Neuron (in vitro differentiated cells): ENCODE measurements at regions not wholly inside any gene's neighbourhood (a gene's known extent, or its start where the extent isn't known, plus 50 kb on each side); places are given as distances from the start of the nearest gene placed in this dataset.

Experiments
- H2AFZ ChIP-seq: one replicate; pipeline ENCODE4 v1.6.1; 2013; ENCODE audit warnings: low read depth, mild to moderate bottlenecking, inconsistent platforms, low read length, moderate library complexity
- H3K27me3 ChIP-seq: one replicate; pipeline ENCODE4 v1.6.1; 2013; ENCODE audit warnings: low read length; ENCODE audit not compliant: insufficient read depth
- H3K36me3 ChIP-seq: one replicate; pipeline ENCODE4 v1.6.1; 2013; ENCODE audit warnings: low read length; ENCODE audit not compliant: insufficient read depth
- H3K4me1 ChIP-seq: one replicate; pipeline ENCODE4 v1.6.1; 2013; ENCODE audit warnings: low read length; ENCODE audit not compliant: insufficient read depth
- H3K4me3 ChIP-seq: 2 replicates; pipeline ENCODE4 v1.5.1; 2013; ENCODE audit warnings: mild to moderate bottlenecking, low read length, moderate library complexity
- H3K9me3 ChIP-seq: one replicate; pipeline ENCODE4 v1.6.1; 2013; ENCODE audit warnings: low read length

DNA sequence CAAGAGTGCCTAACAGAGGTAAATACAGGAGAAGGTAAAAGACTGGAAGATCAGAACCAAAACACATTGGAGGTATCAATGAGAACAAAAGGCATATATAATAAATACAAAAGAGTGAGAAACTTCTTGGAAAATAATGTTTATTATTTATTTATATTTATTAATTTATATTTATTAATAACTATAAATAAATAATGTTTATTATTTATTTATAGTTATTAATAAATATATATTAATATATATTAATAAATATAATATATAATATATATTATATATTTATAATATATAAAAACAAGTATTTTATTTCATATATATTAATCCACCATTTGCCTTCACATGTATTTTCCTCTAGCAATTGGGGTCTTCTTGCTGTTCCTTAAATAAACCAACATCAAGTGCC is 391.9 kb downstream of the GPATCH2 start:
- Histone ChIP-seq H3K9me3 (no peaks in the 10 kb centered on the region), H3K4me3 (no peak overlapping the region), H3K4me1 (peaks cover 2% of the 10 kb centered on the region)

DNA sequence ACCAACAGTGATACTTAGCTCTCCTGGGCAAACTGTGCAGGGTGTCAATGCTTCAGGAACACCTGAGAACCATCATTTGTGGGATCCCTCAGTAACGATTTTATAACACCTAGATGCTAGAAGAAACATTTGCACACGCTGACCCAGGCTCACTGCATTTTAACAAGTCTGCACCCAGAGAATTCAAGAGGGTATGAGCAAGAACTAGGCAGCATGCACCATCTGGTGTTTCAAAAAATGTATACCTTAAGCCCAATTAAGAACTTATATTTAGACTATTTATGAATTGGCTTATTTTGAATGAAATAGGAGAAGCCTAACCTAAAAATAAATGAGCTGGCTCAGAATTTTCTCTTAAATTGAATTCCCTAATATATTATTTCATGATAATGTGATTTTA is 400.5 kb downstream of the GPATCH2 start:
- H2AFZ ChIP-seq: no peak overlapping the region
- H3K4me3 ChIP-seq: no peak overlapping the region
- no peaks in the 10 kb centered on the region for H3K9me3 ChIP-seq
- H3K36me3 ChIP-seq: no peaks in the 10 kb centered on the region
- no peaks in the 10 kb centered on the region for H3K4me1 ChIP-seq
- H3K27me3 ChIP-seq: no peaks in the 10 kb centered on the region

More for the DNA sequence above, 391.9 kb downstream of the GPATCH2 start:
- no peaks in the 10 kb centered on the region for H3K27me3 ChIP-seq
- no peaks in the 10 kb centered on the region for H3K36me3 ChIP-seq
- H2AFZ ChIP-seq: no peak overlapping the region

DNA sequence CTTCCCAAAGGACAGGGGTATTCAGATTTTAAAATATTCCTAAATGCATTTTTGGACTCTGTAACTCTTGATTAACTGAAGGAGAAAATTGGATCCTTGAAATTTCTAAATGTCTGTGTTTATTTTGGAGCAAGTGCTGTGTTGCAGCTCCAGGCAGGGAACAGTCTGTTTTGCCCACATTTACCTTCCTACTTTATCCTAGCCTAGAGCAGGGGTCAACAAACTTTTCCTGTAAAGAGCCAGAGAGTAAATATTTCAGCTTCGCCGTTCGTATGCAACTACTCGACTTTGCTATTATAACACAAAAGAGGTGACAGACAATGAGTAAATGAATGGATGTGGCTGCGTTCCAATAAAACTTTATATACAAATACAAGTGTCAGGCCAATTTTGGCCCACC is 402.2 kb downstream of the GPATCH2 start:
- Histone ChIP-seq H3K27me3 (no peaks in the 10 kb centered on the region), H3K4me3 (no peak overlapping the region), H3K9me3 (no peaks in the 10 kb centered on the region), H3K4me1 (no peaks in the 10 kb centered on the region), H2AFZ (no peak overlapping the region), H3K36me3 (no peaks in the 10 kb centered on the region)

DNA sequence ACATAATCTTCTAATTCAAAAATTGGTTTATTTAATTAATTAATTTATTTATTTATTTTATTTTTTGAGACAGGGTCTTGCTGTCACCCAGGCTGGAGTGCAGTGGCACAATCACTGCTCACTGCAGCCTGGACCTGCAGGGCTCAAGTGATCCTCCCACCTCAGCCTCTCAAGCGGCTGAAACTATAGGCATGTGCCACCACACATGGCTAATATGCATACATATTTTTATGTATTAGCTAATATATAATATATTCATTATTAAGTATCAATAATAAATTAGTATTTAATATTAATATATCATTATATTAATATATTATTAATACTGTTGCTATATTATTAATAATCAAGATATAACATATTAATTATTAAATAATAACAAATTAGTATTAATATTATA is 406.7 kb downstream of the GPATCH2 start:
- Histone ChIP-seq H2AFZ (no peak overlapping the region), H3K4me3 (no peak overlapping the region), H3K36me3 (no peaks in the 10 kb centered on the region), H3K9me3 (no peaks in the 10 kb centered on the region), H3K27me3 (no peaks in the 10 kb centered on the region), H3K4me1 (no peaks in the 10 kb centered on the region)

DNA sequence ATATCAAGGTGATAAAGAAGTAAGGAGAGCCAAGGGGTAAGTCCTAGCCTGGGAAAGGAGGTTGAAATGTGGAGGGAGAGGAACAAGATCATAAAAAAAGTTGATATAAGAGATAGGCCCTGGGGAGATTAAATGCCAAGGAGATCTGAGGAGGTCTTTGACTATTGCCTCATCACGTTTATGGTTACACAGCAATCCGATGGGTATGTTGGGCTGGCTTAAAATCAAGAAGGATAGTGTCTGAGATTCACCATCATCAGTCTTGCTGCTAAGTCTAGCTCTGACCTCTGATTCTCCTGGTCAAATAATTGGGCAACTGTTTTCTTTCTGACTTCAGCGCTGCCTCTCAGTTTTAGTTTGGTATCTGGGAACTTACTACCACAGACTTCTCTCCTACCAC is 416.3 kb downstream of the GPATCH2 start:
- no peak overlapping the region for H3K4me3 ChIP-seq
- no peaks in the 10 kb centered on the region for H3K4me1 ChIP-seq
- no peaks in the 10 kb centered on the region for H3K27me3 ChIP-seq
- H3K9me3 ChIP-seq: no peaks in the 10 kb centered on the region
- no peak overlapping the region for H2AFZ ChIP-seq
- no peaks in the 10 kb centered on the region for H3K36me3 ChIP-seq

DNA sequence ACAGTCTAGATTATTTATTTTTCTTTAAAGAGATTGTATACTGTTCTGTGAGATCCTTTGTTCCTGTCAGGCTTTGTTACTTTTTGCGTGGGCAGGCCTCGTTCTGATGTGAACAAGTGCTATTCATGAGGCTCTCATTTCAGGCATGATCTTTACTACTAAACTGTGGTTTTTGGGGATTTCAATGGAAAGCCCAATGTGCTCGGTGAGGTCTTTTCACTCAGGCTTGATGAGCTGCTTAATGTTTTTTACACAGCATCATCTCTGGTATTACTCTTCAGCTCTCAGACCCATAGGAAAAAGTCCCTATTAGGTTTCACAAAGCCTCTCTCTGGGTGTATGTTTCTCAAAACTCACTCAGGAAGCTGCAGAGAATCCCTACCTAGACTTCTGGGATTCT is 419.4 kb downstream of the GPATCH2 start:
- no peak overlapping the region for H3K4me3 ChIP-seq
- no peaks in the 10 kb centered on the region for H3K36me3 ChIP-seq
- no peaks in the 10 kb centered on the region for H3K27me3 ChIP-seq
- no peaks in the 10 kb centered on the region for H3K9me3 ChIP-seq
- no peak overlapping the region for H2AFZ ChIP-seq
- no peaks in the 10 kb centered on the region for H3K4me1 ChIP-seq

DNA sequence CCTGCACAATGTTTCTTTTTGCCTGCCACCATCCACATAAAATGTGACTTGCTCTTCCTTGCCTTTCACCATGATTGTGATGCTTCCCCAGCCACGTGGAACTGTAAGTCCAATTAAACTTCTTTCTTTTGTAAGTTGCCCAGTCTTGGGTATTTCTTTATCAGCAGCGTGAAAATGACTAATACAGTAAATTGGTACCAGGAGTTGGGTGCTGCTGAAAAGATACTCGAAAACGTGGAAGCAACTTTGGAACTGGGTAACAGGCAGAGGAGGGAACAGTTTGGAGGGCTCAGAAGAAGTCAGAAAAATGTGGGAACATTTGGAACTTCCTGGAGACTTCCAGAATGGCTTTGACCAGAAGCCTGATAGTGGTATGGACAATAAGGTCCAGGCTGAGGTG is 425.3 kb downstream of the GPATCH2 start:
- Histone ChIP-seq H3K4me1 (no peaks in the 10 kb centered on the region), H3K36me3 (no peaks in the 10 kb centered on the region), H3K4me3 (no peak overlapping the region), H2AFZ (no peak overlapping the region), H3K27me3 (no peaks in the 10 kb centered on the region), H3K9me3 (no peaks in the 10 kb centered on the region)

DNA sequence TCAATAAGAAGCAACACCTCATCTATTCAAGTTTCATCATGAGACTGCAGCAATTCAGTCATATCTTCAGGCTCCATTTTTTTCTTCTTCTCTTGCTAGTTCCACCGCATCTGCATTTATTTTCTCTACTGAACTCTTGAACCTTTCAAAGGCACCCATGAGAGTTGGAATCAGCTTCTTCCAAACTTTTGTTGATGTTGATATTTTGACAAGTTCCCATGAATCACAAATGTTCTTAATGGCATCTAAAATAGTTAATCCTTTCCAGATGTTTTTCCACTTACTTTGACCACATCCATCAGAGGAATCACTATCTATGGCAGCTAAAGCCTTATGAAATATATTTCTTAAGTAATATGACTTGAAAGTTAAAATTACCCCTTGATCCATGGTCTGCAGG is 434.3 kb downstream of the GPATCH2 start:
- Histone ChIP-seq H3K27me3 (no peaks in the 10 kb centered on the region), H3K9me3 (no peaks in the 10 kb centered on the region), H2AFZ (no peak overlapping the region), H3K4me3 (no peak overlapping the region), H3K36me3 (no peaks in the 10 kb centered on the region), H3K4me1 (no peaks in the 10 kb centered on the region)

DNA sequence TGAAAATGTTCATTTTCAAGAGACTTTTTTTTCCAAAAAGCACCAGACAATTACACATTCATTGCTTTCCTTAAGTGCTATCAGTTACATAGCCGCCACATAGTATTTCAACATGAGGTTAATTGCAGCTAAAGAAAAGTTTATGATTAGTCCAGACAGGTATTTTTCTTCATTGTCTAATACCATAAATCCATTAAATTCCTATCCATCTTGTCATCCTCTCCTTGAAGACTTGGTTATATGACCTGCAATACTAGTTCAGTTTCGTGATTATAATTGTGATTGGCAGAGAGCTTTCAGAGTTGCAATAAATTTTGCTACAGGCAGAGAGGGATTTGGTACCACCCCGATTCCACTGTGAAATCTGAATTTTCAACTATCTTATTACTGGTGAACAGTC is 437.7 kb downstream of the GPATCH2 start:
- no peak overlapping the region for H3K4me3 ChIP-seq
- H2AFZ ChIP-seq: no peak overlapping the region
- no peaks in the 10 kb centered on the region for H3K9me3 ChIP-seq
- H3K36me3 ChIP-seq: no peaks in the 10 kb centered on the region
- H3K27me3 ChIP-seq: no peaks in the 10 kb centered on the region
- no peaks in the 10 kb centered on the region for H3K4me1 ChIP-seq

DNA sequence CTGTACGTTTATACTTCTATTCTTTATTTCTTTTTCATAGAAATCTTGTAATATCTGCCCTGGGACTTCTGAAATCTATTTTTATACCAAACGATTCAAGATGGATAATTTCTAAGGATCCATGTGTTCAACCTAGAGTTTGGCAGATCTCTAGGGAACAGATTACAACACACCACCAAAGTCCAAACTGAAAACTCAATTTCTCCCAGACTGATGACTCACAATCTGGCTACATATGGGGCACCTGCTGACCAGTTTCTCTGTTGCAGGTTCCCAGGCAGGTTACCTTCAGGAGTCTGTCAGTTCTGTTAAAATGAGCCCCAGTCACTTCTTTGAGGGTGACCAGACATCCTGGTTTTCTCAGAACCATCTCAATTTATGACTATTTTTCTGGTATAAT is 439.4 kb downstream of the GPATCH2 start:
- no peak overlapping the region for H3K4me3 ChIP-seq
- no peaks in the 10 kb centered on the region for H3K27me3 ChIP-seq
- H3K36me3 ChIP-seq: no peaks in the 10 kb centered on the region
- H2AFZ ChIP-seq: no peak overlapping the region
- no peaks in the 10 kb centered on the region for H3K9me3 ChIP-seq
- H3K4me1 ChIP-seq: no peaks in the 10 kb centered on the region

DNA sequence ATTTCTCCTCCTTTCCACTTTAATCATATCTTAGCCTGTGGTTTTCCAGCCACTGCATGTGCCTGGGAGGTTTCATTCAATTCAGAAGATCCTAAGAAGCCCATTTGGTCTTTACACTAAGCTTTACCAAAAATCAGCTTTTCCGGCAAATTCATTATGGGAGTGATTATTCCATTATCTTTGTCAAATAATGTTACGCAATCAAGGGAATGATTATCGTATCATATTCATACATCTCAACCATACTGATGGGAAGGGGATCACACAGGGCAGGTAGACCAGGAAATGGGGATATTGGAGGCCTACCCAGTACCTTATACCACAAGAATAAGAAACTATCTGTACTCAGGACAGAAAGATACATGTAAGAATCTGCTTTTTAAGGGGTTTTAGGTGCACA is 440.5 kb downstream of the GPATCH2 start:
- no peaks in the 10 kb centered on the region for H3K27me3 ChIP-seq
- no peak overlapping the region for H2AFZ ChIP-seq
- H3K36me3 ChIP-seq: no peaks in the 10 kb centered on the region
- H3K4me3 ChIP-seq: no peak overlapping the region
- H3K4me1 ChIP-seq: no peaks in the 10 kb centered on the region
- no peaks in the 10 kb centered on the region for H3K9me3 ChIP-seq

DNA sequence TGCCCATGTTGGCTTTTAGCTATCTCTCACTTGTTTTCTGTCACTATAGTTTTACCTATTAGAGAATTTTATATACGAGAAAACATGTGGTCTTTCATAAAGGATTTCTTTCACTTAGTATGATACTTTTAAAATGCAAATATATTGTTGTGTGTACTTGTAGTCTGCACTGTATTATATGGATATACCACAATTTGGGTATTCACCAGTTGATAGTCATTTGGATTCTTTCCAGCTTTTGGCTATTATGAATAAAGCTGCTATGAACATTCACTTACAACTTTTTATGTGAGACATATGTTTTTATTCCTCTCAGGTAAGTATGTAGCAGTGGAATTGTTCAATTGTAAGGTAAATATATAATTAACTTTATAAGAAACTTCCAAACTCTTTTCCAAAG is 441.5 kb downstream of the GPATCH2 start:
- no peaks in the 10 kb centered on the region for H3K36me3 ChIP-seq
- no peak overlapping the region for H3K4me3 ChIP-seq
- no peaks in the 10 kb centered on the region for H3K9me3 ChIP-seq

DNA sequence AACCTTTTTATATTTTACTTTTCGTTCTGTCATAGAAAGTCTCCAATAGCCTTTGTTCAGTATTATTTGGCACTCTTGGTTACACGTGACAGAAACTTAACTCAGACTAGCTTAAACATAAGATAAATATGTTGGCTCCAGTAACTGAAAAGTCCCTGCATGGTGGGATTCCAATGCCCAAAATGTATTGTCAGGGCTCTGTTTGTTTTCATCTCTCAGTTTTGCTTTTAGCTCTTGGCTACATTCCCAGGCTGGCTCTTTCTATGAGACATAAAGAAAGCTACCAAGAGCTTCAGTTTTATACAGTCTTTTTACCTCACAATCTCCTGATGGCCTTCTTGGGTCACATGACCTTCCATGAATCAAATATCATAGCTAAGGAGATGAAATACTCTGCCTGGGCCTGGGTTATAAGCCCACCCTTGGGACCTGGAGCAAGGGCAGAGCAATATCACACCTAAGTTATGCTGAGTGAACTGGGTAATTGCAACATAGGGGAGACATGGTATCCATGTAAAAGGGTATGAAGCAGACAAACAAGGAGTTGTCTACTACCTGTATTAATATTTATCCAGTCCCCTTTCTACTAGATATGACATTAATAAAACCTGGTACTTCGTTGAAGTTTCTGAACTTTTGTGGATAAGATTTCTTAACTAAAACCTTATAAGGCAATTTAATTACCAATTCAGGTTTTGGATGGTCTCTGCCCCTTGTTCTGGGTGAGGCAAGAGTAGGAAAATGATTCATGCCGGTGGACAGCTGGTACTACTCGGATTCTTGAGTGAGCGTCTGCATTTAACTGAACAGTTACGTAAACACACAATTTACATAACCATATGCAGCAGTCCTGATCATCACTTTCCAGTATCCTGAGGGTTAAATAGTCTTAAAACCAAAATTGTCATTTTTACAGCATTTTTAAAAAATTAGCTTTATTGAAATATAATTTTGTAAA is 442.3 kb downstream of the GPATCH2 start:
- no peak overlapping the region for H2AFZ ChIP-seq
- H3K9me3 ChIP-seq: no peaks in the 10 kb centered on the region

More for the DNA sequence above, 441.5 kb downstream of the GPATCH2 start:
- H3K4me1 ChIP-seq: no peaks in the 10 kb centered on the region
- no peaks in the 10 kb centered on the region for H3K27me3 ChIP-seq
- no peak overlapping the region for H2AFZ ChIP-seq

DNA sequence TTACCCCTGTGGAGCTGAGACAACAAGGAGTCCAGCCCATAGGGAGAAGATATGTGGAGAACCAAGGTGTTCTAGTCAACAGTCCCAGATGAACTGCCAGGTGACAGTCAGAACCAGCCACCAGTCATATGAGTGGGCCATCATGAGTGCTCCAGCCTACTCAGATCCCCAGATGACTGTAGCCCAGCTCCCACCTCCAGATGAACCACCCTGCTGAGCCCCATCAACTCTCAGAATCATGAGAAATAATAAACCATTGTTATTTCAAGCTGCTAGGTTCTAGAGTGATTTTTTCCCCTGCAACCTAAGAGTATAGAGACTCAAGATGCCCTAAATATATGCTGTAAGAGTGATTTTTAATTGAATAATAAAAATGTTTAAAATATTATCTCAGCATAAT is 444.2 kb downstream of the GPATCH2 start:
- Histone ChIP-seq H3K4me1 (peaks cover 7% of the 10 kb centered on the region), H3K4me3 (no peak overlapping the region), H3K9me3 (no peaks in the 10 kb centered on the region), H3K36me3 (no peaks in the 10 kb centered on the region), H3K27me3 (no peaks in the 10 kb centered on the region), H2AFZ (no peak overlapping the region)

More for the DNA sequence above, 442.3 kb downstream of the GPATCH2 start:
- Histone ChIP-seq H3K4me1 (peaks cover 5% of the 10 kb centered on the region), H3K27me3 (no peaks in the 10 kb centered on the region), H3K36me3 (no peaks in the 10 kb centered on the region), H3K4me3 (no peak overlapping the region)
